Neural cell (in vitro differentiated cells): ENCODE measurements at regions not wholly inside any gene's neighbourhood (a gene's known extent, or its start where the extent isn't known, plus 50 kb on each side); places are given as distances from the start of the nearest gene placed in this dataset.

Experiments used
- H2AFZ ChIP-seq: fragments of 200-600, 300-800 bp; sonication (generic), shearing (Covaris generic); 2 replicates; pipeline ENCODE4 v1.6.0; 2014; ENCODE audit warnings: low read depth, mild to moderate bottlenecking, antibody characterized with exemption, low read length, moderate library complexity
- H3F3A ChIP-seq: fragments of 200-600 bp; shearing (Covaris generic); 2 replicates; pipeline ENCODE4 v1.6.1; 2016; ENCODE audit warnings: mild to moderate bottlenecking, moderate library complexity, mixed read lengths, antibody characterized with exemption, low read length; ENCODE audit not compliant: insufficient read depth, poor library complexity, severe bottlenecking
- H3K27ac ChIP-seq: fragments of 200-600, 300-800 bp; sonication (generic), shearing (Covaris generic); 2 replicates; pipeline ENCODE4 v1.5.1; 2014; ENCODE audit warnings: mild to moderate bottlenecking, low read length, moderate library complexity
- H3K27me3 ChIP-seq: fragments of 300-800, 200-600 bp; sonication (generic), shearing (Covaris generic); 2 replicates; pipeline ENCODE4 v1.6.0; 2014; ENCODE audit warnings: mild to moderate bottlenecking, low read depth, low read length, moderate library complexity; ENCODE audit not compliant: insufficient read depth
- H3K36me3 ChIP-seq: fragments of 300-800, 200-600 bp; sonication (generic), shearing (Covaris generic); 2 replicates; pipeline ENCODE4 v1.5.1; 2014; ENCODE audit warnings: mild to moderate bottlenecking, antibody characterized with exemption, low read length, moderate library complexity; ENCODE audit not compliant: insufficient read depth
- H3K4me2 ChIP-seq: fragments of 300-800, 200-600 bp; sonication (generic), shearing (Covaris generic); 2 replicates; pipeline ENCODE4 v1.6.0; 2014; ENCODE audit warnings: mild to moderate bottlenecking, low read length
- H3K4me3 ChIP-seq: fragments of 300-800, 200-600 bp; sonication (generic), shearing (Covaris generic); 2 replicates; pipeline ENCODE4 v1.5.1; 2014; ENCODE audit warnings: mild to moderate bottlenecking, low read length, moderate library complexity
- H3K79me2 ChIP-seq: fragments of 200-600 bp; shearing (Covaris generic); replicated peaks from 2 replicates; pipeline ENCODE4 v1.6.0; 2014; ENCODE audit warnings: mild to moderate bottlenecking, low read length, moderate library complexity; ENCODE audit not compliant: insufficient read depth
- H3K9ac ChIP-seq: fragments of 300-800, 200-600 bp; sonication (generic), shearing (Covaris generic); 2 replicates; pipeline ENCODE4 v1.6.1; 2016; ENCODE audit warnings: mild to moderate bottlenecking, low read length, mixed read lengths
- H3K9me2 ChIP-seq: fragments of 200-600 bp; shearing (Covaris generic); 2 replicates; pipeline ENCODE4 v1.6.1; 2016; ENCODE audit warnings: mild to moderate bottlenecking, low read length, mixed read lengths; ENCODE audit not compliant: insufficient read depth
- H3K9me3 ChIP-seq: fragments of 200-600, 300-800 bp; sonication (generic), shearing (Covaris generic); 2 replicates; pipeline ENCODE4 v1.6.1; 2016; ENCODE audit warnings: mild to moderate bottlenecking, mixed run types, low read length, moderate library complexity, mixed read lengths
- H4K20me1 ChIP-seq: fragments of 200-600 bp; shearing (Covaris generic); 2 replicates; pipeline ENCODE4 v1.6.1; 2016; ENCODE audit warnings: mild to moderate bottlenecking, mixed run types; ENCODE audit not compliant: insufficient read depth
- CTCF ChIP-seq: fragments of 450-650 bp; IDR thresholded peaks from 2 replicates; pipeline ENCODE4 v1.5.1; 2014; ENCODE audit warnings: antibody characterized with exemption, mild to moderate bottlenecking, moderate library complexity; ENCODE audit not compliant: poor library complexity, severe bottlenecking
- EP300 ChIP-seq: fragments of 450-650 bp; conservative IDR thresholded peaks from 2 replicates; pipeline ENCODE4 v1.6.1; 2014; ENCODE audit warnings: antibody characterized with exemption, mild to moderate bottlenecking, moderate library complexity; ENCODE audit not compliant: poor library complexity, severe bottlenecking
- EZH2 ChIP-seq: fragments of 200-600, 300-800 bp; shearing (Covaris generic), sonication (generic); IDR thresholded peaks from 2 replicates; pipeline ENCODE4 v1.6.1; 2014; ENCODE audit warnings: antibody characterized with exemption, low read length, borderline replicate concordance, mild to moderate bottlenecking; ENCODE audit not compliant: insufficient read depth, poor library complexity, severe bottlenecking
- MXI1 ChIP-seq: fragments of 450-650 bp; conservative IDR thresholded peaks from 2 replicates; pipeline ENCODE4 v1.6.1; 2014; ENCODE audit warnings: antibody characterized with exemption, mild to moderate bottlenecking; ENCODE audit not compliant: poor library complexity, severe bottlenecking
- POLR2AphosphoS5 ChIP-seq: IDR thresholded peaks from 2 replicates; pipeline ENCODE4 v1.6.1; 2012
- RAD21 ChIP-seq: fragments of 450-650 bp; conservative IDR thresholded peaks from 2 replicates; pipeline ENCODE4 v1.6.1; 2014; ENCODE audit warnings: antibody characterized with exemption, mild to moderate bottlenecking, moderate library complexity
- REST ChIP-seq: IDR thresholded peaks from 2 replicates; pipeline ENCODE4 v1.6.1; 2012; ENCODE audit warnings: borderline replicate concordance
- SMC3 ChIP-seq: fragments of 450-650 bp; conservative IDR thresholded peaks from 2 replicates; pipeline ENCODE4 v1.6.1; 2014; ENCODE audit warnings: antibody characterized with exemption, mild to moderate bottlenecking, moderate library complexity; ENCODE audit not compliant: poor library complexity
- TAF1 ChIP-seq: IDR thresholded peaks from 2 replicates; pipeline ENCODE4 v1.6.1; 2012; ENCODE audit warnings: low read depth

- Histone ChIP-seq H3K79me2 (no peaks in the 10 kb centered on the region), H3K9me2 (no peaks in the 10 kb centered on the region)
Measured at GRCh38 chr18:55654986-55655385, 67.0 kb upstream of the TCF4 start.

GRCh38 chr18:55651236-55651635 is 63.2 kb upstream of the TCF4 start:
- H3K9me3 ChIP-seq, result no peaks in the 10 kb centered on the region
- no peaks in the 10 kb centered on the region for H3K27me3 ChIP-seq
- H3K4me2 ChIP-seq, result no peak overlapping the region
- H3K4me3 ChIP-seq, result no peak overlapping the region
- no peak overlapping the region for H3K9ac ChIP-seq
- no peak for TF ChIP-seq RAD21
- TF ChIP-seq CTCF, result no peak
- TF ChIP-seq EP300, result no peak
- TF ChIP-seq EZH2, result no peak
- H3K27ac ChIP-seq, result no peak overlapping the region
- no peaks in the 10 kb centered on the region for H3K79me2 ChIP-seq
- no peaks in the 10 kb centered on the region for H3K9me2 ChIP-seq
- H3K36me3 ChIP-seq, result no peaks in the 10 kb centered on the region
- H3F3A ChIP-seq, result no peaks in the 10 kb centered on the region
- H4K20me1 ChIP-seq, result no peaks in the 10 kb centered on the region
- H2AFZ ChIP-seq, result no peak overlapping the region

More at GRCh38 chr18:55654986-55655385, 67.0 kb upstream of the TCF4 start:
- Histone ChIP-seq H3K9ac (no peak overlapping the region), H3K36me3 (no peaks in the 10 kb centered on the region), H2AFZ (no peak overlapping the region), H3K9me3 (no peaks in the 10 kb centered on the region), H3K27me3 (no peaks in the 10 kb centered on the region), H4K20me1 (no peaks in the 10 kb centered on the region), H3K4me3 (no peak overlapping the region), H3K27ac (no peak overlapping the region), H3F3A (no peaks in the 10 kb centered on the region), H3K4me2 (no peak overlapping the region)
- TF ChIP-seq POLR2AphosphoS5, result no peak

GRCh38 chr18:55650363-55650870 is 62.4 kb upstream of the TCF4 start:
- no peaks in the 10 kb centered on the region for H3K9me3 ChIP-seq
- H2AFZ ChIP-seq, result no peak overlapping the region
- no peak overlapping the region for H3K9ac ChIP-seq
- no peak overlapping the region for H3K4me2 ChIP-seq
- H3K9me2 ChIP-seq, result no peaks in the 10 kb centered on the region
- H3F3A ChIP-seq, result no peaks in the 10 kb centered on the region
- H3K27ac ChIP-seq, result no peak overlapping the region
- H3K4me3 ChIP-seq, result no peak overlapping the region
- H3K27me3 ChIP-seq, result no peaks in the 10 kb centered on the region
- H3K36me3 ChIP-seq, result no peaks in the 10 kb centered on the region
- no peaks in the 10 kb centered on the region for H4K20me1 ChIP-seq
- TF ChIP-seq REST (no peak), SMC3 (no peak), MXI1 (no peak), POLR2AphosphoS5 (no peak), RAD21 (no peak), TAF1 (no peak), EP300 (no peak), EZH2 (no peak), CTCF (no peak)
- H3K79me2 ChIP-seq, result no peaks in the 10 kb centered on the region
